C4-2B (cell line): ENCODE measurements at regions not wholly inside any gene's neighbourhood (a gene's known extent, or its start where the extent isn't known, plus 50 kb on each side); places are given as distances from the start of the nearest gene placed in this dataset.

Experiments
- H3K27ac ChIP-seq: fragments of 450-650 bp; 2 replicates; pipeline ENCODE4 v1.5.1; 2017
- ZFX ChIP-seq: fragments of 450-650 bp; IDR thresholded peaks from 2 replicates; pipeline ENCODE4 v1.6.1; 2017
- TF ChIP-seq, protein P1 (sequence below): fragments of 450-650 bp; conservative IDR thresholded peaks from 2 replicates; pipeline ENCODE4 v1.5.1; 2017; ENCODE audit warnings: mild to moderate bottlenecking

DNA sequence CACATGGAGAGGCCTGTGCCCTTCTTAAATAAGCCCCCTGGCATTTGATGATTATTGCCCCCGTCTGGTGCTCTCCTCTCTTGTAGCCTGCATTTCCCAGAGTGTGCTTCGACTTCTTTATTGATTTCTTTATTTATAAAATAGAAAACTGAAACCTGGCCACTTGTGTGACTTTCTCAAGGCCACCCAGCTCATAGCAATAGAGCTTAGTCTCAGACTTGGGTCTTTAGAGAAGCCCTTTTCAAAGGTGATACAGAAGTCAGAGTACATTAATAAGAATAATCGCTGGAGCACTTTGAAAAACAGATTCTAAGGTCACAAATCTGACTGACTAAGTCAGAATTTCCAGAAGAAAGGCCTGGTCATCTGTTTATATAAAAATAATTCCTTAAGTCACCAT is 86.6 kb downstream of the NOC3L start:
- no peak for TF ChIP-seq ZFX
- TF ChIP-seq, protein P1, sequence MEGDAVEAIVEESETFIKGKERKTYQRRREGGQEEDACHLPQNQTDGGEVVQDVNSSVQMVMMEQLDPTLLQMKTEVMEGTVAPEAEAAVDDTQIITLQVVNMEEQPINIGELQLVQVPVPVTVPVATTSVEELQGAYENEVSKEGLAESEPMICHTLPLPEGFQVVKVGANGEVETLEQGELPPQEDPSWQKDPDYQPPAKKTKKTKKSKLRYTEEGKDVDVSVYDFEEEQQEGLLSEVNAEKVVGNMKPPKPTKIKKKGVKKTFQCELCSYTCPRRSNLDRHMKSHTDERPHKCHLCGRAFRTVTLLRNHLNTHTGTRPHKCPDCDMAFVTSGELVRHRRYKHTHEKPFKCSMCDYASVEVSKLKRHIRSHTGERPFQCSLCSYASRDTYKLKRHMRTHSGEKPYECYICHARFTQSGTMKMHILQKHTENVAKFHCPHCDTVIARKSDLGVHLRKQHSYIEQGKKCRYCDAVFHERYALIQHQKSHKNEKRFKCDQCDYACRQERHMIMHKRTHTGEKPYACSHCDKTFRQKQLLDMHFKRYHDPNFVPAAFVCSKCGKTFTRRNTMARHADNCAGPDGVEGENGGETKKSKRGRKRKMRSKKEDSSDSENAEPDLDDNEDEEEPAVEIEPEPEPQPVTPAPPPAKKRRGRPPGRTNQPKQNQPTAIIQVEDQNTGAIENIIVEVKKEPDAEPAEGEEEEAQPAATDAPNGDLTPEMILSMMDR, result no peak
- H3K27ac ChIP-seq, result no peak overlapping the region

DNA sequence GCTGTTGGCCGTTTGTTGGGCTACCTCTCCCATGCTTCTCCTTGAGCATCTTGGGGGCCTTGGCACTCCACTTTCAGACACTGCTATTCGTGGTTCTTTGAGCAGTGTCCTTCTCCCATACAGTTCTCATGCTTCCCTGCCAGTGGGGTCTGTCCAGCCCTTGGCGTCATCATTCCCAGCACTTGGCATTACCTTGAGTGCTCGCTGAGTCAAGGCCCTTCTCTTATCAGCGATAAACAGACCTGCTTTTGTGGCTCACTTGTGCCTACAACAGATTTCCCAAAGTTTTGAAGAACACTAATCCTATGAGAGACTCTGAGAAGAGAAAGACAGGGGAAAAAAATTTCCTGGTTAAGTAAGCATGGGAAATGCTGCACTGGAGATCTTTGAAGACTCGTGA is 85.3 kb downstream of the NOC3L start:
- TF ChIP-seq, protein P1, result no peak
- TF ChIP-seq ZFX, result no peak
- H3K27ac ChIP-seq, result no peak overlapping the region

DNA sequence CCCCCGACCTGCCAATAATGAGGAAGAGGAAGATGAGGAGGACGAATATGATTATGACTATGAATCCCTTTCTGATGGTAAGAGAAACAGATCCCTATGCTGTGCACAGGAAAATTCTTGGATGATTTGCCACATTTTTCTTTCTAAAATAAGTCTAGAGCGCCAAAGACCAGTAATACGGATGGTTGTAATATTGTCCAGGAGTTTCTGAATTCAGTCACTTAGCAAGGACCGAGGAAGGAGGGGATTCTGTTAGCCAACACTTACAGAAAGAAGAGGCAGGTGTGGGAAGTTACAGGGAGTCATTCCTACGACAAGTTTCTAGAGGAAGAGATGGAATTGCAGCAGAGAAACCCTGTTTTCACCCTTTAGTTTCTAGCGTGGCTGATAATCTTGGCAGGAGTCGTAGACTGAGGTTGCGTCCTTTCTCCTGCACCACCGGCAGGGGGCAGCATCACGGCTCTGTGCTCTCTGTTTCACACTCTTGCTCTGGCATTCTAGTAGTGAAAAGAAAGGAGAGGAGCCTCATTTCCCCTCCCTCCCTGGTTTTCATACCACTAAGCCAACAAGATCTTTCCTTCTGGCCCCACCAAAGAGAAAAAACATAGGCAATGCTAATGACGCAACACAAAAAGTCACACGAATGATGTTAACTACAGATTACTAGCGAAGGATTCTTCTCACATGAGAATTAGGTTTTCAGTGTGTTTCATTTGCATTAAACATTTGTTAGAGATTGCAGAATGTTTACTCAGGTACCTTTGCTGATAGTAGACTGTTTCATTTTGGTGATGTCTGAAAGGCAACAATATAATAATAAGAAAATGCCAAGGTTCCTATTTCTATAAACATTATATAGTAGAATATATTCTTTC is 82.7 kb downstream of the NOC3L start:
- no peak for TF ChIP-seq ZFX
- TF ChIP-seq, protein P1, result peak; percentile 85
- no peak overlapping the region for H3K27ac ChIP-seq

DNA sequence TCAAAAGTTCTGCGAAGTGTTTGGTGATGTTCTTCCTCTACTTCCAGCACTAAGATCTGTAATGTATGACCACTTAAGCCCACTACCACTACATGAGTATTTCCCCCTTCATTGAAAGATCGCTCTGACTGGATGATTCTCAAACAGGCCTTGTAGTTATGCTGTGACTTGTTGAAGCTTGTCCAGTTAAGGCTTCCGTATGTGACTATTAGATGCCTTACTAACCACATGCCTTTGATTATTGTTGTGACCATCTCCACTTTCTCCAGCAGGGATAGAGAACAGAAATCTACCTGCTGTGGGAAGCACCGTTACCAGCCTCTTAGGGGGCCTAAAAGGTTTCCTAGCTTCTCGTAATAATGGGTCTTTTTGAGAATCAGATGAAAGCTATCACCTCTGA is 81.1 kb downstream of the NOC3L start:
- no peak overlapping the region for H3K27ac ChIP-seq
- TF ChIP-seq ZFX, result no peak
- TF ChIP-seq, protein P1, result no peak

DNA sequence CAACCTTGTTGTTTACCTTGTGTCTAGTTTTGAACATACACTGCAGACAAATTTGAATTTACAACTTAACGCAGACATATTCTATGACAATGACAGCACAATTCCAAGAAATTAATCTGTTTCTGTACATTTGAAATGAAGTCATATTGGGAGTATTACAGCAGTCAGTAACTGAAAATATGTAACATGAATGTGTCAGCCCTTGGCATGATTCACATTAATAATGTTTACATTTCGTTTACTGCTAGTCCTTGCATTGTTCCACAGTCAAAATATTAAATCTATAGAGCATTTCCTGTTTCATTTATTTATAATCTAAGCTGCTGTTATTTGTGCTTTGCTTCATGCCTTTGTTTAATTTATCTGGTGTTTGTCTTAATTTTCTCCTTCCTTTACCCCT is 80.4 kb downstream of the NOC3L start:
- no peak overlapping the region for H3K27ac ChIP-seq
- TF ChIP-seq ZFX, result no peak
- TF ChIP-seq, protein P1, result no peak
